ENCODE measurements at regions not wholly inside any gene's neighbourhood (a gene's known extent, or its start where the extent isn't known, plus 50 kb on each side); places are given as distances from the start of the nearest gene placed in this dataset.

GRCh38 chr2:155687181-155687580 is 645.3 kb downstream of the NR4A2 start:
- TF ChIP-seq POLR2A (IDR thresholded peaks at IDR 0.05), result no peak
- TF ChIP-seq, protein P1, sequence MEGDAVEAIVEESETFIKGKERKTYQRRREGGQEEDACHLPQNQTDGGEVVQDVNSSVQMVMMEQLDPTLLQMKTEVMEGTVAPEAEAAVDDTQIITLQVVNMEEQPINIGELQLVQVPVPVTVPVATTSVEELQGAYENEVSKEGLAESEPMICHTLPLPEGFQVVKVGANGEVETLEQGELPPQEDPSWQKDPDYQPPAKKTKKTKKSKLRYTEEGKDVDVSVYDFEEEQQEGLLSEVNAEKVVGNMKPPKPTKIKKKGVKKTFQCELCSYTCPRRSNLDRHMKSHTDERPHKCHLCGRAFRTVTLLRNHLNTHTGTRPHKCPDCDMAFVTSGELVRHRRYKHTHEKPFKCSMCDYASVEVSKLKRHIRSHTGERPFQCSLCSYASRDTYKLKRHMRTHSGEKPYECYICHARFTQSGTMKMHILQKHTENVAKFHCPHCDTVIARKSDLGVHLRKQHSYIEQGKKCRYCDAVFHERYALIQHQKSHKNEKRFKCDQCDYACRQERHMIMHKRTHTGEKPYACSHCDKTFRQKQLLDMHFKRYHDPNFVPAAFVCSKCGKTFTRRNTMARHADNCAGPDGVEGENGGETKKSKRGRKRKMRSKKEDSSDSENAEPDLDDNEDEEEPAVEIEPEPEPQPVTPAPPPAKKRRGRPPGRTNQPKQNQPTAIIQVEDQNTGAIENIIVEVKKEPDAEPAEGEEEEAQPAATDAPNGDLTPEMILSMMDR (IDR thresholded peaks at IDR 0.05), result no peak

All from right lobe of liver (tissue), 4 donors.